ENCODE measurements at regions not wholly inside any gene's neighbourhood (a gene's known extent, or its start where the extent isn't known, plus 50 kb on each side); places are given as distances from the start of the nearest gene placed in this dataset.
"Not testable (repeated sequence)": the region's sequence is repeated elsewhere in the genome, so short reads cannot be mapped to it uniquely, and the experiment has no call there.

DNA sequence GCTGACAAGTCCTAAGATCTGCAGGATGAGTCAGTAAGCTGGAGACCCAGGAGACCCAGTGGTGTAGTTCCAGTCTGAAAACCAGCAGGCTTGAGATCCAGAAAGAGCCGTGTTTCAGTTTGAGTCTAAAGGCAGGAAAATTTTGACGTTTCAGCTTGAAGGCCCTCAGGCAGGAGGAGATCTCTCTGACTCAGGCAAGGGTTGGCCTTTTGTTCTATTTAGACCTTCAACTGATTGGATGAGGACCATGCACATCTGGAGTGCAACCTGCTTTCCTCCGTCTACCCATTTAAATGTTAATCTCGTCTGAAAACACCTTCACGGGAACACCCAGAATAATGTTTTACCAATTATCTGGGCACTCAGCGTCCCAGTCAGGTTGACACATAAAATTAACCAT, 69.5 kb downstream of the NPIPA7 start:
- DNase-seq; intact Hi-C loops (cut with micrococcal nuclease); ATAC-seq: not testable (repeated sequence)

DNA sequence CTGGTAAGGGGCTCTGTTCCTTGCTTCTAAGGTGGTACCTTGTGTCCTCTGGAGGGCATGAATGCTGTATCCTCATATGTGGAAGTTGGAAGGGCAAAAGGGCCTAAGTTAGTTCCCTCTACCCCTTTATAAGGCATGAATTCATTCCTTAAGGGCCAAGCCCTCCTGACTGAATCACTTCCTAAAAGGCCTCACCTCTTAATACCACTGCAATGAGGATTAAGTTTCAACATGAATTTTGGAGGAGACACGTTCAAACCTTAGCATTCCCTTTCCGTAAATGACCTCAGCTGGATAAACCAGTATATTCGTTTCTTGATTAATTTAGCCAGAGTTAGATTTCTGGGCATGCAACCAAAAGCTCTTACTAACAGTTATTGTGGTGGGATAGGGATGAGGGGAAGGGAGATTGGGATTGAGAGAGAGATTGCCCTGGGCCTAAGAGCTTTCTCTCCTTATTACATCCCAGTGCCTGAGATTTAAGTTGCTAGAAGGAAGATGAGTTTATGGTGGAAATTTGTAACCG, 70.8 kb downstream of the NPIPA7 start:
- ATAC-seq; intact Hi-C loops (cut with micrococcal nuclease); DNase-seq: not testable (repeated sequence)

- DNase-seq; intact Hi-C loops (cut with micrococcal nuclease); ATAC-seq: not testable (repeated sequence)
These were observed 72.9 kb downstream of the NPIPA7 start for GRCh38 chr16:16451721-16452410.

GRCh38 chr16:16458579-16458978, 79.6 kb downstream of the NPIPA7 start:
- intact Hi-C loops (cut with micrococcal nuclease); DNase-seq; ATAC-seq: not testable (repeated sequence)

DNA sequence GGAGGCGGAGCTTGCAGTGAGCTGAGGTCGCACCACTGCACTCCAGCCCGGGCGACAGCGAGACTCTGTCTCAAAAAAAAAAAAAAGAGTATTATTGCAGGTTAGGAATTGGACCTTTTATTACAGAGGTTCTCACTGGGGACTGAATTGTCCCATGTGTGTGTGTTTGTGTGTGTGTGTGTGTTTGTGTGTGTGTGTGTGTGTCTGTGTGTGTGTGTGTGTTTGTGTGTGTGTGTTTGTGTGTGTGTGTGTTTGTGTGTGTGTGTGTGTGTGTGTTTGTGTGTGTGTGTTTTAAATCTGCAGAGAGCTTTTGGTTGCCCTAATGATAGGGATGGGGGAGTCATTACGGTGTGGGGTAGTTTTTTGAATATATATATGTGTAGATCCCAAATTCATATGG, 84.9 kb downstream of the NPIPA7 start:
- intact Hi-C loops (cut with micrococcal nuclease); DNase-seq; ATAC-seq: not testable (repeated sequence)

DNA sequence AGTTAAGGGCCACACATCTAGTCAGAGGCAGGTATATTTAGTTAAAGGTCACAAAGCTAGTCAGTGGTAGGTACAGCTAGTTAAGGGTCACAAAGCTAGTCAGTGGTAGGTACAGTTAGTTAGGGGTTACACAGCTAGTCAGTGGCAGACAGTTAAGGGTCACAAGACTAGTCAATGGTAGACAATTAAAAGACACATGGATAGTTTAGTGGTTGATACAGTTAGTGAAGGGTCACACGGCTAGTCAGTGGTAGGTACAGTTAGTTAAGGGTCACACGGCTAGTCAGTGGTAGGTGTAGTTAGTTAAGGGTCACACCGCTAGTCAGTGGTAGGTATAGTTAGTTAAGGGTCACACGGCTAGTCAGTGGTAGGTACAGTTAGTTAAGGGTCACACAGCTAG, 110.0 kb downstream of the NPIPA7 start:
- intact Hi-C loops (cut with micrococcal nuclease); ATAC-seq; DNase-seq: not testable (repeated sequence)

DNA sequence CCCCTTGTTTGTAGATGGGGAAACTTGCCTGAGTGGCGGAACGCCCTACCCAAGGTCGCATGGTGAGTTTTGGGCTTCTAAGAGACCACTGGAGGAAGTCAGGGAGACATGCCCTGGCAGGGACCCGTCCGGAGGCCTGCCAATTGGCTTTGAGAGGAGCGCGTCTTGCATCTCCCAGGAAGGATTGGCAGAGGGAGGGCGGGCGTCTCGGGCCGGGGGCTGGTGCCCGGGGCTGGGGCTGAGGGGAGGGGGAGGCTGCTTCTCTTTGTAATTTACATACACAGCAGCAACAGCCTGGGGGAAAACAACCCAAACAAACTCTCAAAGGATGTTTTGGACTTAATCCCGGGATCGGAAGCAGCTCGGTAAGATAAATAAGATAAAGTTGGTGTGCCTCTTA, 110.5 kb downstream of the NPIPA7 start:
- DNase-seq; intact Hi-C loops (cut with micrococcal nuclease); ATAC-seq: not testable (repeated sequence)

DNA sequence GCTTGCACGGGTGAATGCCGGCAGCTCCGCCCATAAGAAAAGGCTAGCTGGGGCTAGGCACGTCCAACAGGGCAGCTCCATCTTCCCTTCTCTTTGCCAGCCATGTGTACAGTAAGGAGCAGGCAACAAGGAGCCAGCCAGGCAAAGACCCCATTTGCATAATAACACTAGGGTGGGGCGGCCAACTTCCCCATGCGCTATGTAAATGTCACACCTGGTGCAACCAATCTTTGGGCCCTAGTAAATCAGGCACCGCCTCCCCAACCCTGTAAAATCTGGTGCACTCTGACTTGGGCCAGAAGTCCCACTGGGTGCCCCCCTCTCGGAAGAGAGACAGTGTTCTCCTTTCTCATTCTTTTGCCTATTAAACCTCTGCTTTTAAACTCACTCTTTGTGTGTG, 115.2 kb downstream of the NPIPA7 start:
- DNase-seq; intact Hi-C loops (cut with micrococcal nuclease); ATAC-seq: not testable (repeated sequence)

GRCh38 chr16:16494998-16495397, 116.1 kb downstream of the NPIPA7 start:
- DNase-seq; ATAC-seq; intact Hi-C loops (cut with micrococcal nuclease): not testable (repeated sequence)

DNA sequence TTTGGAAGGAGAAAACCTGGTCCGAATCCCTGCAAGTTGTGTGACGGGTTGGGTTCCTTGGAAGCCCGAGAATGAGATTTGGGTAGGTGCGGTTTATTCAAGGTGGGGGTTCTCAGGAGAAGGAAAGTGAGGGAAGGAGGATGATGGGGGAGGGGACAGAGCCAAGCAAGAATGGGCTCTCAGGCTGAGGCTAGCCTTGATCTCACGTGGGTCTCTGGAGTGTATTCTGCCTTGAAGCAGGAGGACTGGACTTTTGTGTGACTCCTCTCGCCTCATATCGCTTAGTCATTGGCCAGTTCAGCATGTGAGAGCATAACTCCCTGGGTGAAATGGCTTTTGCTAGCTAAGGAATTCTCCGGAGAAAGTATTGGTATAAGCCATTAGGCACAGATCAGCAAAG, 120.9 kb downstream of the NPIPA7 start:
- intact Hi-C loops (cut with micrococcal nuclease); ATAC-seq; DNase-seq: not testable (repeated sequence)

GRCh38 chr16:16507041-16507440, 128.1 kb downstream of the NPIPA7 start:
- DNase-seq; ATAC-seq; intact Hi-C loops (cut with micrococcal nuclease): not testable (repeated sequence)

DNA sequence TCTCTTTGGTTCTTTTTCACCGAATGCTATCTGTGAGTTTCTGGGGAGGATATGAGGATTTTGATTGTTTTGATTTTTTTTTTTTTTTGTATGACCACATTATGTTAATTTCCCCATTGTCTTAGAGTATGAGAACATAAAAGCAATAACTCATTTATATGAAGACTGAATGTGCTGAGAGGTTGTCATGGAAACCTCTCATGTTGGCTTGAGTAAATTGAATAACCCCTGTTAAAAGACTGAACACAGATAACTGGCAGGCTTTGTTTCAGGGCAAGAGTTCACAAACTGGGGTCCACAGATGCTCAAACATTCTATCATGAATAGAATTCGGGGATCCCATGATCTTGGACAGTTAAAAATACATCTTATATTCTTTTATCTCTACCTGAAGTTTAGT, 129.4 kb downstream of the NPIPA7 start:
- ATAC-seq; intact Hi-C loops (cut with micrococcal nuclease); DNase-seq: not testable (repeated sequence)

DNA sequence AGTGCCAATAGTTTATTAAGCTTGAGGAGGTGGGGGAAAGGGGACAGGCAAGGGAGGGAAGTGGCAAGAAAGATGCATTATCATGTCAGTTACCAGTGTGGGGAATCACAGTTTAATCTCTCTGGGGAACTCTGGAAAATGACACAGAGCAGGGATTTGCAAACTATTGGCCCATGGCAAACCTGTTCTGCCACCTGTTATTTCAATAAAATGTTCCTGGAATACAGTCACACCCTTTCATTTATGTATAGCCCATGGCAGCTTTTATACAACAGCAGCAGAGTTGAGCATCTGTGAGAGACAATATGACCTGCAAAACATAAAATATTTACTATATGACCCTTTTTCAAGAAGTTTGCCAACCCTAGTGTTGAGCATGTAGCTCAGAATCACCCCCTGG, 140.5 kb downstream of the NPIPA7 start:
- intact Hi-C loops (cut with micrococcal nuclease) = not testable (repeated sequence)

GRCh38 chr16:16521239-16522002, 142.5 kb downstream of the NPIPA7 start:
- DNase-seq; intact Hi-C loops (cut with micrococcal nuclease): not testable (repeated sequence)
- peak; percentile 70 for ATAC-seq

More for the DNA sequence above, 140.5 kb downstream of the NPIPA7 start:
- not testable (repeated sequence) for ATAC-seq, DNase-seq

- ATAC-seq; intact Hi-C loops (cut with micrococcal nuclease); DNase-seq: not testable (repeated sequence)
These were observed 148.1 kb downstream of the NPIPA7 start for GRCh38 chr16:16526998-16527397.

- intact Hi-C loops (cut with micrococcal nuclease); ATAC-seq; DNase-seq: not testable (repeated sequence)
These were observed 151.8 kb downstream of the NPIPA7 start for GRCh38 chr16:16530744-16531143.

GRCh38 chr16:16535565-16535964, 156.6 kb downstream of the NPIPA7 start:
- DNase-seq; ATAC-seq; intact Hi-C loops (cut with micrococcal nuclease): not testable (repeated sequence)

DNA sequence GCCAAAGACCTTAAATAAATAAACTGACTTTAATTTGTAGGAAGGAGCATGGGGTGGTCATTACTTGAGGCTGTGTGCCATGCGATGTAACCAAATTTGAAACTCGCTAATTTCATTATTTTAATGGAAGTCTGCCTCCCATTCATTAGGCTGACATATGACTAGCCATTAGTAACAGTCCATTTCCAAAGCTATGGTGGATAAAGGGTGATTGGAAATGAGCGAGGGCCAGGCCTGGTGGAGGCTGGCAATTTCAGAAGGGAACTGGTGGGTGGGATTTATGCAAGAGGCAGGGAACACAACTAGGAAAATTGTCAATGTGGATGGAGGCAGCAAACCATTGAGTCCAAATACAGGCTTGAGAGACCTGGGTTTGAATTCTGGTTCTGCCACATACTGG, 157.2 kb downstream of the NPIPA7 start:
- intact Hi-C loops (cut with micrococcal nuclease); ATAC-seq; DNase-seq: not testable (repeated sequence)

DNA sequence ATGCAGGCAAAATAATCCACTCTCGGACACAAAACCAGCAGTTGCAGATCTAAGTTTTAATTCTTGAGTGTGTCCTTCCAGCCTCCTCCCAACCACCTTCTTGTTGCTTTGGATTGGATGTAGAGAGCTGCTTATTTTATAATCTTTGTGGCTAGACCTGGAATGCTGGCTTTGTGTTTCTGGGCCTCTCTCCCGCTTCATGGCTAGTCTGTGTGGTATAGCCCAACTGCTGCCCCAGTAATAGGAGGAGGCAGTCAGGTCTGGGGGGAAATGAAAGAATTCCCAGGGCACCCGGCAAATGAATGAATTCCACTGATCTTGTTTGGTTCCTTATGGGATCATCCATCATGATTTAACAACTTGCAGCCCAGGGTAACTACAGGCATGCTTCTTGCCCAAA, 170.8 kb downstream of the NPIPA7 start:
- intact Hi-C loops (cut with micrococcal nuclease); DNase-seq; ATAC-seq: not testable (repeated sequence)

GRCh38 chr16:16550824-16551223, 171.9 kb downstream of the NPIPA7 start:
- ATAC-seq; intact Hi-C loops (cut with micrococcal nuclease); DNase-seq: not testable (repeated sequence)

Measured in left ventricle myocardium superior (tissue), 1 donor.